HG02642 (cell line): ENCODE measurements at regions not wholly inside any gene's neighbourhood (a gene's known extent, or its start where the extent isn't known, plus 50 kb on each side); places are given as distances from the start of the nearest gene placed in this dataset.
A peak's percentile ranks its signal among the peaks of the same experiment; 100 is the strongest.
"Not testable (repeated sequence)": the region's sequence is repeated elsewhere in the genome, so short reads cannot be mapped to it uniquely, and the experiment has no call there.

ENCODE experiments used
- ATAC-seq: cut with Tn5 transposase; IDR thresholded peaks from one replicate; pipeline ENCODE4 v1.9.1; 2021; ENCODE audit warnings: mild to moderate bottlenecking; ENCODE audit not compliant: unreplicated experiment, poor library complexity

DNA sequence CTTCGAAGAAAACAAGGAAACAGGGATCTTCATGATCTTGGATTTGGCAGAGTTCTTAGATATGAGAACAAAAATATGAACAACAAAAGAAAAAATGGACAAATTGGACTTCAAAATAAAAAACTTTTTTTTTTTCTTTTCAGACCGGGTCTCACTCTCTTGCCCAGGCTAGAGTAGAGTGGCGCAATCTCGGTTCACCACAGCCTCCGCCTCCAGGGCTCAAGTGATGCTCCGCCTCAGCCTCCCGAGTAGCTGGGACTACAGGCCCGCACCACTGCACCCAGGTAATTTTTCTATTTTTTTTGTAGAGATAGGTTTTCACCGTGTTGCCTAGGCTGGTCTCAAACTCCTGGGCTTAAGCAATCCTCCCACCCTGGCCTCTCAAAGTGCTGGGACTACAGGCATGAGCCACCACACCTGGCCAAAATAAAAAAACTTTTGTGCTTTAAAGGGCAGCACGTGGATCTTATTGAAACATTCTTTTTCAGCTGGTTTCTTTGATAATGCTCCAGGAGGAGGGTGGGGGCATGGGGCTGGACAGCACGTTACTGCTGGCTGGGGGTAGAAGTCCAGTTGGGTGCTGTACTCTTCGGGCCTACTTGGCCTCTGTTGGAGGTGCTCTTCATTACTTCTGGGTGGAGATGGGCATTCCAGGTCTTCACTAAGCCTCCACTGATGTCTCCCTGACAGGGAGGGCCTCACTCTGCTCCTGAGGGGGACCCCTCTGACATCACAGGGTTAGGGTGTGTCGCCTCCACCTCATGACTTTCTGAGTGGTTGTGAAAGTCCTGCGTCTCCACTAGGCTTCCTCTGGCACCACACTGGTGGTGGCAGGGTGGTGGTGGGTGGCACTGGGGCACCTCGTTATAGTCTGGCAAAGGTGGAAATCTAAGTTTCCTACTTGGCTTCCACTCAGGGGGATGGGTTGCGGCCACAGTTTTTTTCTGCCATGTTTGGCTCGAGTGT lies 150.5 kb upstream of the XPO1 start:
- no peak for ATAC-seq

DNA sequence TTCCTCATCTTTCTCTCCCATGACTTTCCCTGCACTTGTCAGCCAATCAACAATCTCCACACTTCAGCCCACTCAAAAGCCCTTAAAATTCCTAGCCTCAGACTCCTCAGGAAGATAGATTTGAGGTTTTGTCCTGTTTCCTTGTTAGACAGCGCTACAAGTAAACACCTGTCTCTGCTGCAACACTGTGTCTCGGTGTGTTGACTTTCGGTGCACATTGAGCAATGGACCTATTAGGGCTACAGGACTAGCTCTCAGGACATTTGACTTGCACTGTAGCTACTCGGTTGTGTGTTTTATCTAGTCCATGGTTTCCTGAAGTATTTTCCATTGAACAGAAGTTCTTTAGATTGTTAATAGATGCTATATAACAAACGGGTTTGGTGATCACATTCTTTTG lies 140.9 kb upstream of the XPO1 start:
- ATAC-seq: no peak

- ATAC-seq: no peak
These were observed 139.8 kb upstream of the XPO1 start for GRCh38 chr2:61677942-61678341.

DNA sequence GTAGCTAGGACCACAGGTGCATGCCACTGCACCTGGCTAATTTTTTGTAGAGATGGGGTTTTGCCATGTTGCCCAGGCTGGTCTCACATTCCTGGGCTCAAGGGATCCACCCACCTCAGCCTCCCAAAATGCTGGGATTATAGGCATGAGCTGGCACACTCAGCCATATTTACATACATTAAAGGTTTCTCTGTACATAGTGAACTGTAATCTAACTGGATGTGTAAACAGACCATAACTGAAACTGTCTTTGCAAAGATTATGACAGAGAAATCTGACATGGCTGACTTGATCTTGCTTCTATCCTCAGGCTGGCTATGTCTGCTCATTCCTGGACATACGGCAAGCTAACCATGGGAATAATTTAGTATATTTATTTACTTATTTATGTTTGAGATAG lies 139.2 kb upstream of the XPO1 start:
- no peak for ATAC-seq

DNA sequence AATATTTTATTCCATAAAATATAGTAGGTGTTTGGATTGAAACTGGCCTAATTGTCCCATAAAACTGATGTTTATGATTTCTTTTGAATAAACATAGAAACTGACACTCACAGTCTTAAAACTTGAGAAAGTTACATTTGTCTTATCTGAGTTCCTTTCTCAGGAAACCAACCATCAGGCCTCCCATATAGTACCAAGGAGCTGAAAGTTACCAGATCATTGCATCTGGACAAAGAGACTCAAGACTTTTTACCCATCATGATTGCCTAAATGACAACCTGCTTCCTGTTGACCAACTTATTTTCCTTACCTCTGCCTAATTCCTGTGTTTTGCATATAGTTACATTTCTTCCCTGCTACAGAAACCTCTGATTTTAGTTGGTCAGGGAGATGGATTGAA lies 137.0 kb upstream of the XPO1 start:
- ATAC-seq: no peak

- no peak for ATAC-seq
These were observed 133.6 kb upstream of the XPO1 start for GRCh38 chr2:61671561-61672315.

- peak; percentile 69 for ATAC-seq
These were observed 132.7 kb upstream of the XPO1 start for GRCh38 chr2:61670591-61671501.

DNA sequence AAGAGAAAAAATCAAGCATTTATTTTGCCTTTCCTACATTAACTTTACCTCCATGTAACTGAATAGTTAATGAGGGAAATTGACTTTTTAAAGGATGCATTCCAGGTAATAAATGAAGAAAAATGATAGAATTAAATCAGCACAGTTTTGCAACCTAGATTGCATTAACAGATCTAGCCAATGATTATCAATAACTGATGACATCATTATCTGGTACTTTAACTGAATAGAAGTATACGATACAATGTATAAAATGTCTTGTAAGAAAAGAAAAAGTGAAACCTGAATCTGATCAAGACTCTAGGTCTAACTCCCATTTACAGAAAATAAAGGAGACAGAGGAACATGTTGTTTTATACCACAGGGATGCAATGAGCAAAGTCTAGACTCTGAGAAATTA lies 126.0 kb upstream of the XPO1 start:
- no peak for ATAC-seq

DNA sequence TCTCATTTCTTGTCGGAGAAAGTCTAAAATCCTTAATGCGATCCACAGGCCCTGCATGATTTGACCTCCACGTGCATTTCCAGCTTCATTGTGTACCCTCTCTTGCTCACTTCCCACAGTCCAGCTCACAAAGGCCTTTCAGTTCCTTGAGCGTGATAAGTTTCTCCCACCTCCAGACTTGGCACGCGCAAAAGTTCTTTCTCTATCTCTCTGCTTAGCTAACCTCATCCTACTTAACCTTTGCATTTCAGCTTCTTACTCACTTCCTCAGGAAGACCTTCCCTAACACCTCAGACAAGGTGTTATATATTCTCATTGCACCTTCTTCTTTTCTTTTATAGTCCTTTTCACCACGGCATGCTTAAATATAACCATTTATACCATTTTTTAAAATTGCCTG lies 124.8 kb upstream of the XPO1 start:
- no peak for ATAC-seq

DNA sequence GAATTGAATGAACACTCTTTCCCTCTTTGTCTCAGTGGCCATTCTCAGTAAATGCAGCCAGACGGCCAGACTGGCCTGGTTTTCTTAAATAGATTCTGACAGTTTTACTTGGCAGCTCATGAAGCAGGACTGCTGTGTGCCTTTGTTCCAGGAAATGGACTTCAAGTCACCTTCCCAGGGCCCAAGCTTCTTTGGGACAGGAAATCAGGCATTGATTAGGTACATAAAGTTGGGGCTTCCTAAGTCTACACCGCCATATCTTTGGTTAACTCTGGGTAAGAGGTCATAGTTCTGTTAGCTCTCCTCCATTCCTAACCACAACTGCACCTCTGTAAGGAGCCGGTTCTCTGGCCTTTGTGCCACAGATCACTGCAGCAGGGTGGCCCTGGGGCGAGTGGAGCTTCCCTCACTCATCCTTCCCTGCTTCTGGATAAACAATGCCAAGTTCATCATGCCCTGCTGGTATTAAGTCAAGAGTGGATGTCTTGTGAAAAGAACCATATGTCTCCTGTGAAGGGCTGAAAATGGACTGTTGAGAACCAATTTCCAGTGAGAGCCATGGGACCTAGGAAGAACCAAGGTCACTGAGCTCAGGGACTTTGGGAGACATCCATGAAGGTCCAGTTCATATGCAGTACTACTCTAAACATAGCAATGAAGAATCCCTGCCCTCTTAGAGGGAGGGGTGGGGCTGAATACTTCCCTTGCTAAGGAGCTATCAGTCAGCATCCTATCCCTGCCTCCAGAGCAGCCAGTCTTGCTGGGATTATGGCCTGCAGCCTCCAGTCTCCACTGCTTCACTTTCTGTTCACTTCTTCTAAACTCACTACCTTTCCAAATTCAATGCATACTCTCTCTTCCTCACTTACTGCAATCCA lies 122.6 kb upstream of the XPO1 start:
- ATAC-seq: no peak

DNA sequence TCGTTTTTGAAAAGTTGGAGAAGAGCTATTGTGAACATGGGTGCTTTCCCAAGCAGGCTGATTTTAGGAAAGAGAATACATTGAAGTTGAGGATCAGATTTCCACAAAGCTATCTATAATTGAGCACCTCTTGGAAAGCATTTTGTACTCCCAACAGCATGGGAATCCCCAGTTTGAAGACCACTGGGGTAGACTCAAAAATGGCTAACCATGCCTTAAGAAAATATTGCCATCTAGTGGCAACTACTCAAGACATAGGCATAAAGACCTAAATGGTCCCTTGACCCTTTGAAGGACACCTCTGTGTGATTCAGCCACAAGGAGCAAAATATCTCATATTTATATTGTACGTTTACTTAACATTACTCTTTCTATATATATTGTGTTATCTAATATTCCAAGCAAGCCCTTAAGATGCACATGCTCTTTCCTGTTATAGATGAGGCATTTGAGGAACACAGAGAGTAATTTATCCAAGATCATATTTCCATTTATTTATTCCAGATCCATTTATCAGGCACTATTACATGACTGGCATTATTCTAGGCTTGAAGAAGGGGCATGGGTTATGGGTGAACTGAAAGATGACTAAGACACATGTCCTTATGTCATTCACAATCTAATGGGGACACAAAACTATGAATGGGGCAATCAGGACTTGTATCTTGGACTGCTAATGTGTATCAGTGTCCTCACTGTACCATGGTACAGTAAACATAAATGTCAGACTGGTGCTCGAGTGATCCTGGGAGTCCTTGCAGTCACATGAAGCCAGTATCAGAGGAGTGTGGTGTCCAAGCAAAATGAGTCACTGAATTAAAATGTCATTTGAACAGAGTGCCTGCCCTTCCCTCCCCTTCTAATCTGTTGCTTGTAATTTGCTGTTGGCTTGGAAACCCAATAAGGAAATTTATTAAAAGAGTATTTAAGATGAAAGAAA lies 121.0 kb upstream of the XPO1 start:
- ATAC-seq: no peak

- not testable (repeated sequence) for ATAC-seq
These were observed 111.8 kb upstream of the XPO1 start for GRCh38 chr2:61649946-61650345.

GRCh38 chr2:61649021-61649420 lies 110.9 kb upstream of the XPO1 start:
- no peak for ATAC-seq

- ATAC-seq: no peak
These were observed 108.9 kb upstream of the XPO1 start for GRCh38 chr2:61647044-61647443.

DNA sequence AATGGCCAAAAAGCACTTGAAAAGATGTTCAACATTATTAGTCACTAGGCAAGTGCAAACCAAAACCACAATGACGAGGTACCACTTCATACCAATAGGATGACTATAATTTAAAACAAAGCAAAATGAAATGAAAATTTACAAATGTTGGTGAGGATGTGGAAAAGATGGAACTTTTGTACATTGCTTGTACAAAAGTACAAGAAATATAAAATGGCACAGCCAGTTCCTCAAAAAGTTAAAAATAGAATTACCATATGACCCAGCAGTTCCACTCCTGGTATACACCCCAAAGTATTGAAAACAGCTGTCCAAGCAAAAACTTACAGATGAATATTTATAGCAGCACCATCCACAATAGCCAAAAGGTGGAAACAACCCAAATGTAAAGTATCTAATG lies 107.8 kb upstream of the XPO1 start:
- no peak for ATAC-seq

GRCh38 chr2:61643153-61643552 lies 105.0 kb upstream of the XPO1 start:
- not testable (repeated sequence) for ATAC-seq

GRCh38 chr2:61640406-61640805 lies 102.2 kb upstream of the XPO1 start:
- no peak for ATAC-seq

GRCh38 chr2:61639721-61640120 lies 101.6 kb upstream of the XPO1 start:
- ATAC-seq: no peak
